Tibial nerve (tissue), 4 donors: ENCODE measurements at regions not wholly inside any gene's neighbourhood (a gene's known extent, or its start where the extent isn't known, plus 50 kb on each side); places are given as distances from the start of the nearest gene placed in this dataset.

Experiments
- CTCF ChIP-seq, 5 experiments: fragments of 200-600 bp in 3 of 5; fragments of 450-650 bp in 2 of 5; sonication (generic) in 3 of 5; IDR thresholded peaks; one replicate each; pipeline ENCODE4 v1.5.1; 2016 to 2019; ENCODE audit warnings: antibody characterized with exemption in 5 of 5, mild to moderate bottlenecking in 3 of 5, moderate library complexity in 2 of 5
- EP300 ChIP-seq, 2 donors: sonication (generic); formaldehyde crosslinking; IDR thresholded peaks; one replicate each; pipeline ENCODE4 v1.6.1; 2017; ENCODE audit warnings: antibody characterized with exemption in 2 of 2, mild to moderate bottlenecking in 1 of 2
- POLR2A ChIP-seq, 2 donors: fragments of 450-650 bp; IDR thresholded peaks; one replicate each; pipeline ENCODE4 v1.6.1; 2017; ENCODE audit warnings: antibody characterized with exemption in 2 of 2, mild to moderate bottlenecking in 2 of 2, moderate library complexity in 2 of 2

- TF ChIP-seq CTCF (IDR thresholded peaks at IDR 0.05), result no peak
- TF ChIP-seq POLR2A (IDR thresholded peaks at IDR 0.05), result no peak
- TF ChIP-seq EP300 (IDR thresholded peaks at IDR 0.05), result no peak
Observed at GRCh38 chr1:99544328-99544727, 101.6 kb upstream of the PALMD start.
